Chondrocyte (in vitro differentiated cells): ENCODE measurements at regions not wholly inside any gene's neighbourhood (a gene's known extent, or its start where the extent isn't known, plus 50 kb on each side); places are given as distances from the start of the nearest gene placed in this dataset.
"Not testable (repeated sequence)": the region's sequence is repeated elsewhere in the genome, so short reads cannot be mapped to it uniquely, and the experiment has no call there.

Experiments used
- DNase-seq: peaks from one replicate; pipeline ENCODE4 v3.0.0; 2021; ENCODE audit warnings: mixed read lengths, low spot score
- H3K27ac Mint-ChIP-seq: one replicate; pipeline ENCODE4 v1.8.0; 2021; ENCODE audit warnings: mild to moderate bottlenecking, moderate library complexity, mixed read lengths; ENCODE audit not compliant: unreplicated experiment
- H3K27me3 Mint-ChIP-seq: 2 replicates; pipeline ENCODE4 v1.8.0; 2021; ENCODE audit warnings: low read depth, mixed read lengths
- H3K36me3 Mint-ChIP-seq: 2 replicates; pipeline ENCODE4 v1.8.0; 2021; ENCODE audit warnings: low read depth, mixed read lengths
- H3K4me1 Mint-ChIP-seq: 2 replicates; pipeline ENCODE4 v1.8.0; 2021; ENCODE audit warnings: low read depth, mild to moderate bottlenecking, mixed read lengths
- H3K4me3 Mint-ChIP-seq: one replicate; pipeline ENCODE4 v1.8.0; 2021; ENCODE audit warnings: mild to moderate bottlenecking, moderate library complexity, mixed read lengths; ENCODE audit not compliant: unreplicated experiment
- H3K9me3 Mint-ChIP-seq: 2 replicates; pipeline ENCODE4 v1.8.0; 2021; ENCODE audit warnings: low read depth, mixed read lengths
- TF ChIP-seq, protein P1 (sequence below): fragments of 200-600 bp; sonication (generic); IDR thresholded peaks from 2 replicates; pipeline ENCODE4 v1.5.0; 2021; ENCODE audit warnings: antibody characterized with exemption, mild to moderate bottlenecking, moderate library complexity

DNA sequence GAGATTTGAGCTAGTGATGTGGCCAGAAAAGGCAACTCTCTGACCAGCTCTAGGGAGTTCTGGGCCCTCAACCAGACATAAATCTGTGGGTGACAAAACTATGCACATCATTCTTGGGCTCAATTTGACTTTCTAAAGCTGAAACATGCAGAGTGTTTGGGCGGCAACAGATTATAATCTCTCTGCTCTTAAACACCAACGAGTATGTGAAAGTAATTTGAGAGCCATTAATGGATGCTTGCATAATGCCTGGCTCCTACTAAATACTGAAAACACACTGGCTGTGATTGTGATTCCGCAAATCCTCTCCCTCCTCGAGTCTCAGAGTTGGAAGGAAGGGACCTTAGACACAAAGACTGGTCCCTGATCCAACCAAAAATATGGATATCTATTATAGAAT lies 186.7 kb downstream of the UACA start:
- H3K9me3 Mint-ChIP-seq = peaks cover 2% of the 10 kb centered on the region
- no peak for DNase-seq
- no peak overlapping the region for H3K4me3 Mint-ChIP-seq
- H3K27ac Mint-ChIP-seq = no peak overlapping the region
- TF ChIP-seq, protein P1, sequence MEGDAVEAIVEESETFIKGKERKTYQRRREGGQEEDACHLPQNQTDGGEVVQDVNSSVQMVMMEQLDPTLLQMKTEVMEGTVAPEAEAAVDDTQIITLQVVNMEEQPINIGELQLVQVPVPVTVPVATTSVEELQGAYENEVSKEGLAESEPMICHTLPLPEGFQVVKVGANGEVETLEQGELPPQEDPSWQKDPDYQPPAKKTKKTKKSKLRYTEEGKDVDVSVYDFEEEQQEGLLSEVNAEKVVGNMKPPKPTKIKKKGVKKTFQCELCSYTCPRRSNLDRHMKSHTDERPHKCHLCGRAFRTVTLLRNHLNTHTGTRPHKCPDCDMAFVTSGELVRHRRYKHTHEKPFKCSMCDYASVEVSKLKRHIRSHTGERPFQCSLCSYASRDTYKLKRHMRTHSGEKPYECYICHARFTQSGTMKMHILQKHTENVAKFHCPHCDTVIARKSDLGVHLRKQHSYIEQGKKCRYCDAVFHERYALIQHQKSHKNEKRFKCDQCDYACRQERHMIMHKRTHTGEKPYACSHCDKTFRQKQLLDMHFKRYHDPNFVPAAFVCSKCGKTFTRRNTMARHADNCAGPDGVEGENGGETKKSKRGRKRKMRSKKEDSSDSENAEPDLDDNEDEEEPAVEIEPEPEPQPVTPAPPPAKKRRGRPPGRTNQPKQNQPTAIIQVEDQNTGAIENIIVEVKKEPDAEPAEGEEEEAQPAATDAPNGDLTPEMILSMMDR = no peak
- peaks cover 14% of the 10 kb centered on the region for H3K36me3 Mint-ChIP-seq
- peaks cover 34% of the 10 kb centered on the region for H3K27me3 Mint-ChIP-seq
- H3K4me1 Mint-ChIP-seq = peaks cover 10% of the 10 kb centered on the region

GRCh38 chr15:70576276-70576675 lies 187.1 kb downstream of the UACA start:
- Mint-ChIP-seq H3K4me3 (no peak overlapping the region), H3K9me3 (peaks cover 2% of the 10 kb centered on the region), H3K4me1 (peaks cover 10% of the 10 kb centered on the region), H3K27me3 (peaks cover 34% of the 10 kb centered on the region), H3K27ac (no peak overlapping the region), H3K36me3 (peaks cover 14% of the 10 kb centered on the region)
- DNase-seq = no peak
- TF ChIP-seq, protein P1 = no peak

GRCh38 chr15:70575231-70576226 lies 187.8 kb downstream of the UACA start:
- Mint-ChIP-seq H3K36me3 (peaks cover 14% of the 10 kb centered on the region), H3K27me3 (peaks cover 34% of the 10 kb centered on the region), H3K4me3 (no peak overlapping the region), H3K4me1 (peaks cover 10% of the 10 kb centered on the region), H3K27ac (no peak overlapping the region), H3K9me3 (peaks cover 2% of the 10 kb centered on the region)
- TF ChIP-seq, protein P1 = no peak
- no peak for DNase-seq

DNA sequence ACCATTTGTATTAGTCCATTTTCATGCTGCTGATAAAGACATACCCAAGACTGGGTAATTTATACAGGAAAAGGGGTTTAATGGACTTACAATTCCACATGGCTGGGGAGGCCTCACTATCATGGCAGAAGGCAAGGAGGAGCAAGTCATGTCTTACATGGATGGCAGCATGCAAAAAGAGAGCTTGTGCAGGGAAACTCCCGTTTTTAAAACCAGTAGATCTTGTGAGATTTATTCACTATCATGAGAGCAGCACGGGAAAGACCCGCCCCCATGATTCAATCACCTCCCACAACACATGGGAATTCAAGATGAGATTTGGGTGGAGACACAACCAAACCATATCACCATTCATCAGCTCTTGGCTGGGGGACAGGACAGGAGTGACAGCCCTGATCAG lies 189.0 kb downstream of the UACA start:
- Mint-ChIP-seq H3K4me1 (peaks cover 13% of the 10 kb centered on the region), H3K36me3 (peaks cover 14% of the 10 kb centered on the region)
- H3K27ac Mint-ChIP-seq = not testable (repeated sequence)

GRCh38 chr15:70573121-70573850 lies 190.1 kb downstream of the UACA start:
- no peak for DNase-seq
- Mint-ChIP-seq H3K36me3 (peaks cover 14% of the 10 kb centered on the region), H3K9me3 (peaks cover 2% of the 10 kb centered on the region), H3K4me1 (peaks cover 13% of the 10 kb centered on the region), H3K27me3 (peaks cover 23% of the 10 kb centered on the region), H3K4me3 (no peak overlapping the region), H3K27ac (no peak overlapping the region)
- TF ChIP-seq, protein P1 = no peak

More for the DNA sequence above, 189.0 kb downstream of the UACA start:
- DNase-seq, H3K9me3 Mint-ChIP-seq, H3K4me3 Mint-ChIP-seq: not testable (repeated sequence)
- H3K27me3 Mint-ChIP-seq = peaks cover 25% of the 10 kb centered on the region
